CD4-positive, alpha-beta T cell treated with Interleukin-12 subunit alpha and Interleukin-12 subunit beta, for 1 hour (primary cell): ENCODE measurements at regions not wholly inside any gene's neighbourhood (a gene's known extent, or its start where the extent isn't known, plus 50 kb on each side); places are given as distances from the start of the nearest gene placed in this dataset.
"Not testable (repeated sequence)": the region's sequence is repeated elsewhere in the genome, so short reads cannot be mapped to it uniquely, and the experiment has no call there.

Experiments used
- DNase-seq: peaks from one replicate; pipeline ENCODE4 v3.0.0-alpha.2; 2020

DNA sequence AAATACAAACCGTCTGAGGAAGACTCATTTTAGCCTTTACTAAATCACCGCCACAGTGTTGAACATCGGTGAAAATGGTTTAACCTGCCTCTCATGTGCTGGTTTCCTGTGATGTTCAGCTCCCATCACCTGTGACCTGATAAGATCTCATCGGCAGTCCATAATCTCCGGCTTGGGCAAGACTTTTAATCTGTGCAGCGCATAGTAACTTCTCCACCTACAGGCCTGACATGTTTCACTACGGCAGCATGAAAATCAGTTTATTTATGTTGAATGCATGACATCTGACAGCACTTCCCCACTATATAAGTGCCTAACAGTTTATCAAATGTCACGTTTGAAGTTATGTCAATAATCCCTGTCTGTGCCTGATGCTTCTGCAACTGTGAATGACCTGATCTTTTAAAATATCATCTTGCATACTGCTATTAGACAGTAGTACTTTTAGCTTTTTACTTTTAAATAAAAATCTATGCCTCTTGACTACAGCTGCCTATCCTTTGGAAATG lies 1919.8 kb upstream of the AGA start:
- DNase-seq, result no peak

DNA sequence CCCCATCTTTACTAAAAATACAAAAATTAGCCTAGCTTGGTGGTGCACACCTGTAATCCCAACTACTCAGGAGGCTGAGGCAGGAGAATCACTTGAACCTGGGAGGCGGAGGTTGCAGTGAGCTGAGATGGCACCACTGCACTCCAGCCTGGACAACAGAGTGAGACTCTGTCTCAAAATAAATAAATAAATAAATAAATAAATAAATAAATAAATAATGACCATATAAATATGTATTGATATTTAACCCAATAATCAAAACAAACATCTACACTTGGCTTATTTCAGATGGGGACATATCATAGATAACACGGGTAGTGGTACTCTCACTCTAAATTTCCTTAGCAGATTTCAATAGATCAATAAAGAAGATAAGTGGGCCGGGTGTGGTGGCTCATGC lies 1923.7 kb upstream of the AGA start:
- DNase-seq, result not testable (repeated sequence)

DNA sequence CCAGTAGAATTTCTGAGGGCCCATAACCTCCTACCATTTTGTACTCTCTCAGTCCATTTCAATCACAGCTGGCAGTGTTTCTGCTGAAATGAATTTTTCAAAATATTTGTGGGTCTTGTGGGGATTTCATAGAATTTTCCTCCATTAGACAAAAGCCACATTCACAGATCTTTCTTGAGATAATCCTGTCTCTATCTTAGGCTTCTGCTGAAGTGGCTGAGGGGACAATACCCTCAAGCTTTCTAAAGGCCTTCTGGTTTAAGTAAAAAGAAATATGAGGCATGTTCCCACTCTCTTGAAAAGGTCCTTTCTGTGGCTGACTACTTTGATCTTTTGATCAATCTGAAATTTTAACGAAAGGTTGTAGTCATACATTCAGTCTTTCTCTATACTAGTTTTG lies 1930.0 kb upstream of the AGA start:
- no peak for DNase-seq

DNA sequence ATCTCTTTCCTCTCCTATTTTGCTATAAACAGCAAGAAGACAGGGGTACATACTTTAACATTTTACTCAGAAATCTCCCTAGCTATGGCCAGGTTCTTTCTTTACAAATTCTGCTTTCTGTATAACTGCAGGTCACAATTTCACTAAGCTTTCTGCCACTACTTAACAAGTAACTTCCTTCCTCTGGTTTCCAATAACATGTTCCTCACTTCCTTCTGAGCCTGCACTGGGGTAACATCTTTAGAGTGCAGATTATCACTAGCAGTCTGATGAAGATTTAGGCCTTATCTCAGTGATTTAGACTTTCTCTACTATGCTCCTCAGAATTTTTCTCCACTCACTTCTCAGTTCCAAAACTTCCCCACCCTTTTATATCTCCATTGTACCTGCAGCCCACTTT lies 1930.5 kb upstream of the AGA start:
- no peak for DNase-seq

DNA sequence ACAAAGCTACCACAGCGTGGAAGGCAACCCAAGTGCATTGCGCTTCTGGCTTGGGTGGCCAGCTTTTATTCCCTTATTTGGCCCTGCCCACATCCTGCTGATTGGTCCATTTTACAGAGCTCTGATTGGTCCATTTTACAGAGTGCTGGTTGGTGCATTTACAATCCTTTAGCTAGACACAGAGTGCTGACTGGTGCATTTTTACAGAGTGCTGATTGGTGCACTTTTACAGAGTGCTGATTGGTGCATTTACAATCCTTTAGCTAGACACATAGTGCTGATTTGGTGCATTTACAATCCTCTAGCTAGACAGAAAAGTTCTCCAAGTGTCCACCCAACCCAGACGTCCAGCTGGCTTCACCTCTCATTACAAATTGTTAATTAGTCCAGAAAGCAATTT lies 1936.6 kb upstream of the AGA start:
- not testable (repeated sequence) for DNase-seq

DNA sequence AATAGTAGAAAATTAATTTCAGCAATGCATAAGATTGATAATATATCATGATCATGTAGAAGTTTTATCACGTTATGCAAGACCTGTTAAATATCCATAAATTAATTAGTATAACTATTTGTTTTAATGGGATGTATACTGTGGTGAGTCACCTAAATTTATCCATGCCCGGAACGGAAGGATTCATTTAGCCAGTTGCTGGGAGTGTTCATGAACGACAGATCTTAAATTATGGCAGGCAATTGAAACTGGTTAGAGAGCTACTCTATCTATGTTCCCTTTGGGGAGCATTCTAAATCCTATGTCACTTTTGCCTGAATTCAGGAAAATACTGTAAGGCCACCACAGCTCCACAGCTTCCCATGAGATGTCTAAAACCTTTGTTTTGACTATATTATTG lies 1950.5 kb upstream of the AGA start:
- DNase-seq, result no peak

DNA sequence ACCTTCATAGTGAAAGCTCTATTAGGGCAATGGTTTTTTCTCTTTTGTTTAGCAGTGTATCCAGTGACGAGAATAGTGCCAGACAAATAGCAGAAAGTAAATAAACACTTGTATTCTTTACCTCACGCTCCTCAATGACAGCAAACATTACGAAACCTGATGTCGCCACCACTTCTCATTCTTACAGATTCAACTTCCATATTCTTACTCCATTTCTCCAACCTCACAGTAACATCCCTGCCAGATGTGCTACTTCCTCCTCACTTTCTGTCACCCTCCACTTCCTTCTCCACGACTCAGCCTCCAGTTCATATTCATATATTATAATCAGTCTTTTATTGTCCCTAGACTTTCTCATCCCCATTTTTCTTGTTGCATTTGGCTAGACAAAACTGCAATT lies 1956.2 kb upstream of the AGA start:
- DNase-seq, result no peak

DNA sequence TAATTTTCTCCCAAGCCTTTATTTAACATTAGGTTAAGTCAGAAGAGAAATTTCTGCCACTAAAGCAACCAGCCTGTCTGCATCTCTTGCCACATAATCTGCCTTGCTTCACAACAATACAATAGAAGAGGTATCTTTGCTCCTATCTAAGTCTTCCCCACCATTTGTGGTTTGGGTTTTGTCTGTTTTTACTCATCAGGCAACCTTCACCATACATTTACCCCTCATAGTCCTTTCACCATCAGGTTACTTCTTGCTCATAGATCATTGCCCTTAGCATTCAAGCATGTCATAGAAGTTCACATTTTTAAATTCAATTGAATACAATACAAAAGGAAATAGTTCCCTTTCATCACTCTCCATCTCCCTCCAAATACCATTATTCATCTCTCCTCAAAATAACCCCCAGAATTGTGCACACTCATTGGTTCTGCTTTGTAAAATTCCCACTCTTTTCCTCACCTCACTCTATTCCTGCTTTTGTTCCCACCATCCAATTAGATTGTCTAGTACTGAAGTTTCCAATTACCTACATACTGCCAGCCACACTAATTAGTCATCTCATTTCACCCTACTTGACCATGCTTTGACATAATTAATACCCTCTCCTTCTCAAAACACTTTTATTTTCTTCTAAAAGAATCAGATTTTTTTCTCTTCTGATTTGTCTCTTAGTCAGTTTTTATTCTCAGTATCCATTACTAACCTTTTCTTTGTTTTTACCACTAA lies 1957.0 kb upstream of the AGA start:
- no peak for DNase-seq

DNA sequence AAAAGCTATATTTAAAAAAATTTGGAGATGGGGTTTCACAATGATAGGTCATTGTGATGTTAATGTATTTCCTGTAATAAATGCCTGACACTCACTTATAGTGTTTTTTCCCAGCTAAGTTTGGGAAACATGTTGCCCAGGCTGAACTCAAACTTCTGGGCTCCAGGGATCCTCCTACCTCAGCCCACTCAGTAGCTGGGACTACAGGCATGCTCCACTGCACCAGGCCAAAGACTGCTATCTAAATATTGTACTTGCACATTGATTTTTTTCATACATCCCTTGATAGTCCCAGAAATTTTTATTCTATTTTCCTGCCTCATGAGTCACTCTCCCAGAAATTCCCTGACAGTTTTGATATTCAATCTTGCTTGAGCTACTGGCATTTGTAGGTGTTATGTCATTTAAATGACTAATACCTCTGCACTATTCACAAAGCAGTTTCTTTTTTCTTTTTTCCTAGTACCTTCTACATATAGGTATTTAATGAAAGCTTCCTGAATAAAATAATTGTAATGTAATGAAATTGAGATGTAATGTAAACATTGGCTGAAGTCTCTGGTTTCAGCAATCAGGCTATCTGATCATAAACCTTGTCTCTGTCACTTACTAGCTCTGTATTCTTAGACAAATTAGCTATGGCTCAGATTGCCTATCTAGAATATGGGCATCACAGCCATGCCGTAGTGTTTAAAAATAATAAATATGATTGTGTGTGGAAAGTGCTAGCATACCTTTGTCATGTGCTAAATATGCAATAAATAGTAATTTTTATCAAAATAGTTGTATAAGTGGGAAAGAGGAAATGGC lies 1973.0 kb upstream of the AGA start:
- no peak for DNase-seq

DNA sequence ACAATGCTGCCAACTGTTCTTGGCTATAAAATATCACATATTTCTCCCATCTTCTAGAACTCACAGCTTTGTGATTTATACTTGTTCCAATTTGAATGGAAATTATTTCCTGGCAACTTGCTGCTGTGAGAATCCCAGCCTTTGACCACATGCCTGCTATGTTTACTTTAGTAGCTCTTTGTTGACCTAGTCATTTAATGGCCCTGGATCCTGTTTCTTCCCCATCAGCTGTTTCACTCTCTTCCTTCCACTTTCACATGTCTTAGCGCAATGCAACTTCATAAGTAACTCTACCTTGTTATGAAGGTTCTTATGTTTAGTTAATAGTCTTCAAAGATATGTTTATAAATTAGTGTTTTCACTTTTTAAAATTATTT lies 1973.6 kb upstream of the AGA start:
- no peak for DNase-seq

DNA sequence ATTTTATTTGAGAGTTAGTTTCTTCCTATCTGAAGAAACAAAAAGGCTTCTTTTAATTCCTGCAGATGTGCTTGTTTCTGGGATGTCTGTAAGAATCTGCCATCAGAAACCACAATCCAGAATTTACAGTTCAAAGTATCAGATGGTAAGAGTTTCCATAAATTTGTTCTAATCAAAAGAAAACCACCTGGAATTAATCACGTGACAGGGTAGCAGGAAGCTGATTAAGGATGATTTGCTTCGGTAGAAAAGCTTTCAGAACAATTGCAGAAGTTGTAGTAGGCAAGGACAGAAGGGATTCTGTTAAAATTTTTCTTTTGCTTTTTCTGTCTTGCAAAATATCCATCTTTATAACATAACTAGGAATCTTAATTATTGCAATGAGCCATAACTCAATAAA lies 1975.1 kb upstream of the AGA start:
- DNase-seq, result no peak

DNA sequence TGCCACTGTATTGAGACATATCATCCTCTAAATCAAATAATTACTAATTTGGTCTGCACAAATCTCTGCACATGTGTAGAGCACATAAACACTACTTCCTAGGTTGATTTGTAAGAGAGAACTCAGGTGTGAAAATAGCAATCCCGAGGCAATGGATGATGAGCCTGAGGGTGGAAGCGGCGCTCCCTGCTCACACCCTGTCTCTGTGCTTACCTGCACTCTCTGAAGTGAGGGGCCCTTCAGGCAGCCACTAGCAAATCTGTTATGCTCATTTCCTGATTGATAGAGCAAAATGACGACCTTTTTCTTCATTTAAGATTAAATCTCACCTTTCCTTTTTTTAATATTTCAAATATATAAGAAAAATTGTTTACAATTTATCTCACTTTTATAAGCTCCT lies 1995.7 kb upstream of the AGA start:
- DNase-seq, result no peak

DNA sequence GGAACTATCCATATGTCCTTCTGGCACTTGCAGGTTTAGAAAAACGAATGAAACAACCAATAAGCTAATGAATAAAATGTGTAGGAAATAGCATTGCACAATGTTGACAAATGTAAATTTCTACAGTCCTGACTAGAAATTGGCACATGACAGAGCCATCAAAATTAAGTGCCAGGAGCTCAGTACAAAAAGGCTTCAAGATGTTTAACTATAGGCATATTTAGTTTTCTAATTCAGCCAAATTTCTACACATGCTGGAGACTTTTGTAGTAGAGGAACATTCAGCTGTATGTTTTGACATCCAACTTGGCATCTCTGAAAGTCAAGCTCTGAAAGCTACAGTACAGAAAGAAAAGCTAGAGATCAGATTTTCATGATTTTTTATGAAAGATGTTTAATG lies 1999.4 kb upstream of the AGA start:
- DNase-seq, result no peak

DNA sequence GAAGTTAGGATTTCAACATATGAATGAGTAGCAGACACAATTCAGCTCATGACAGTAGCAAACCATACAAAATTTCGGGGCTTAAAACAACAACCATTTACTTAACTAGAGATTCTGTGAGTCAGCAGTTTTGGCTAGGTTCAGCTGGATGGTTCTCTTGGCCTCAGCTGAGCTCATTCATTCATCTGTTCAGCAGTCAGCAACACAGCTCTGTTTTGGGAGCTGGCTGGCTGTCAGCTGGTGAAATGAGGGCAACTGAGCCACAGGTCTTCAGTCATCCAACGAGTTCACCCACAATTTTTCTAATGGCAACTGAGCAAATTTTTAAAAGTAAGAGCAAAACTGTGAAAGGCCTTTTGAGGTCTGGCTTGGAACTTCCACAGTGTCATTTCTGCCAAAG lies 2005.1 kb upstream of the AGA start:
- no peak for DNase-seq

DNA sequence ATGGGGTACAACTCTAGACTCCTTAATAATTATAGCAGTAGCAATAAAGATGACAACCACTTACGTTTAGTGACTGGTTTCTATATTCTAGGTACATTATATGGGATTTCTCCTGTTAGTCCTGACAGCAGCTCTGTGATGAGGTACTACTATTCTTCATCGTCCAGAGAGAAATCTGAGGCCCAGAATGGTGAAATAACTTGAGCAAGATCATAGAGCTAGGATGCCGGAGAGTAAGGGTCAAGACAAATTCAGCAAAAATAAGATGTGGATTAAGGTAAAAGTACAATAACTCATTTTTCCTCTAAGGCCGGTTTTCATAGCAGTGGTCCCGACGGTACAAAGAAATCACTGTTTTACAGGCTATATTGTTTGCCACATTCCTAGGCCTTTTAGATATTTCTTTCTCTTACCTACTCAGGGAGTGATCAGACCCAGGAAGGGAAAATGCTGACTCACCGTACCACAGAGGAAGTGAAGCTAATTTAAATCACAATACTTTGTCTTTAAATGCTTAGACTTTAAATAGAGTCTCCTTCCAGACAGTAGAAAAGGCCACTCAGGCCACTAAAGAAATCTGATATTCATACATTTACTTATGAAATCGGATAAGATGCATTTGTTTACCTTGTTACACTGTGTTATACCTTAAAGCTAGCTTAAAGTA lies 2023.0 kb upstream of the AGA start:
- DNase-seq, result no peak

DNA sequence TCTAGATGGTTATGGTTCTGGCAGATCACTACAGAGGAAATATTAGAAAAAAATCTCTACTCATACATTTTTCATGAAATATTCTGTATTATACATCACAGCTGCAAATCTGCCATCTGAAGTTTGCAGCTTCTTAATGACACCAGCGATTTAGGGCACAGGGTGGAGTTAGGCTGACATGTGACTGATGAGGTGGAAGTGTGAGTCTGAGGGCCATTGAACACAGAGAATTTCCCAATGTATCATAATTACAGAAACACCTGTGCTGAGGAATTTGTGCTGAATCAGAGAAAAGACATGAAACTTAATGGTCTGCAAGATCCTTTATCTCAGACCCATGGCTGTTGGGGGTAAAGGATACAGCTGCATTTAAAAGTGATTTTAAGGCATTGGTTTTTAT lies 2025.6 kb upstream of the AGA start:
- no peak for DNase-seq

DNA sequence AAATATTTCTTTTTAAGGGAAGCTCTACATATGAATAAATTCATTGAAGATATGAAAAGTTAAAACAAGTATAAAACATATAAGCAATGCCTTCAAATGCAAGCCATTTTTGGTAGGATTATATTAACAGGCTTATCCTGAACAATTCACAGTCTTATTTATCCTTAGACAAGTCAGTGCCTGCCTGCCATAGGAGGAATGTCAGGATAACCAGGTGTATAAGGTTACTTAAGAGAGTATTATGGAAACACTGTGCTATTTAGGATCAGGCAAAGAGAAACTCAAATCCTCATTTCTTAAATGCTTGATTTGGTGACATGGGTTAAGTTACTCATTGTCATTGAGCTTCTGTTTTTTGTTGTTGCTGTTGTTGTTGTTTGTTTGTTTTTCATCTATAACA lies 2029.9 kb upstream of the AGA start:
- no peak for DNase-seq

DNA sequence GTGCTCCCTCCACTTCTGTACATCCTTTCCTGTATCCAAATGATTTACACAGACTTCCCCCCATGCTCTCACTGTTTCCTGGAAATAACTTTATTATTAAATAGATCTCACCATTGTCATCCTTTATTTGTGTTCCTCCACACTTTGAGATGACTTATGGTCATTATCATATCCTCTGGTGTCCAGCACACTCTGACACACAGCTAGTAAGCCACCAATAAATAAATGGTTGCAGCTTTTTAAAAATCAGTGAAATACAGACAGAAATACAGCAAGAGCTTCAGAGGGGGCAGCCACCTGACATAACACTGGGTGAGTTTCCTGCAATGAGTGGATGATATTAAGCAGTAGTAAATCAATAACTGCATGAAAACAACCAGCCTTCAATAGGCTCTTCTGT lies 2036.4 kb upstream of the AGA start:
- DNase-seq, result no peak

DNA sequence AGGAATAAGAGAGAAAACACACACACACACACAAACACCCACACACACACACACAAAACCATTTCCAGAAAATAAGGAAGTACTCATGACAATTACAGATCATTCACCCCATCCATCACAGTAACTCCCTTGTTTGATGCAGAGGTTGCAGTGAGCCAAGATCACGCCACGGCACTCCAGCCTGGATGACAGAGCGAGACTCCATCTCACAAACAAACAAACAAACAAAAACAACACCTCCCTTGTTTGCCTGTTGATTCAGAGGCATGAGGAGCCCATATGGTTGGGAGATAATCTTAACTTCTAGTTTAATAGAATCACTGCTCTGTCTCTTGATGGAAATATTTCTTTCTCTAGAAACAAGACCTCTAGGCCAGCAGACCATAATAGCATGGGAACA lies 2043.5 kb upstream of the AGA start:
- no peak for DNase-seq

DNA sequence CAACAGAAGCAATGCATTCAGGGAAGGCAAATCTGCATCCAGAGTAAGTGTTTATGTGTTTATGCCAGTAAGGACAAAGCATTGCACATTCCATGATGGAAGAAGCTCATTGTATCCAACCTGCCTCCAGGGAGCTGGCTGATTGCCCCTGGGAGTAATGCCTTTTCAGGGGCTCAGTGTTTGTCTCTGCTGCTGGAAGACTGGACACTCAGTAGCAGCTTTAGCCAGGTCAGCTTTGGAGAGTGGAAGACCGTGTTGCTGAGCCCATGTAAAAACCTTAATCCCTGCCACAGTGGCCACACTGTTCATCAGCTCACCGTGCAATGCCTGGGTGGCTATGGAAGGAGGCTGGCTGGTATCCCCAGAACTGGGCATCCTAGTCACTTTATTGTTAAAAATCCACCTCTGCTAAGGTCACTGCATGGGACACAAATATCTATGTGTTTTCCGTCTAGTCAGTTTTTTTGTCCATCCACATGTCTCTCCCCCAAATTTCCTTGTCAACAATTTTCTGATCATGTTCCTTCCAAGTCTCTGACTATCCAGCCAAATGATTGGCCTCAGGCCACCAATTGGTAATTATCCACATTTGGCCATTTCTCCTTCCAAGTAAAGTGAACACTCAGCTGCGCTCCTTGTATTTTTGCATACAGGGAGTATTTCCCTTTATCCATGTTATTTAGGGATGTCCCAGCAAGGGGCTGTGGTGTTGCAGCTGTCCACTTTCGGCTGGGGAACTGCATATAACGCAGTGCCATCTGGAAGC lies 2044.5 kb upstream of the AGA start:
- DNase-seq, result no peak

DNA sequence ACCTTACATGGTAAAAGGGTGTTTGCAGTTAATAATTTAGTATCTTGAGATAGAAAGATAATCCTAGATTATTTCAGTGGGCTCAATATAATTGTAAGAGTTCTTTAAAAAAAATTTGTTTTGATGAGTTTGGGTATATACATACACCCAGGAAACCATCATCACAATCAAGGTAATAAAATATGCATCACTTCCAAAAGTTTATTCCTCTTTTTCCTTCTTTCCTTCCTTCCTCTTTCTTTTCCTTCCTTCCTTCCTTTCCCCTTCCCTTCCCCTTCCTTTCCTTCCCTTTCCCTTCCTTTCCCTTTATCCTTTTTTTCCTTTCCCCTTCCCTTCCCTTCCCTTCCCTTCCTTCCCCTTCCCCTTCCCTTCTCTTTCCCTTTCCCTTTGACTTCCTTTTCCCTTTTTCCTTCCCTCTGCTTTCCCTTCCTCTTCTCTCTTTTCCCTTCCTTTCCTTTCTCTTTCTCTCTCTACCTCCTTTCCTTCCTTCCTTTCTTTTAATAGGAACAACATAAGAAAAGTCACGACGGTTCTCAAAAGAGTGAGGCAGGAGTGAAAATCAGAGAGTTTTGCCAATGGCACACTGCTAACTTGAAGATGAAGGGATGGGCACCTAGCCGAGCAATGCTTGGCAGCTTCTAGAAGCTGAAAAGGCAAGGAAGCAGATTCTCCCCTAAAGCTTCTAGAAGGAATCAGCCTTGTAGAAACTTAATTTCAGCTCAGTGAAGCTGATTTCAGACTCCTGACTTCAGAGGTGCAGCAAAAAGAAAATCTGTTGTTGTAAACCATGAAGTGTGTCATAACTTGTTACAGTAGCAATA lies 2050.2 kb upstream of the AGA start:
- DNase-seq, result no peak

DNA sequence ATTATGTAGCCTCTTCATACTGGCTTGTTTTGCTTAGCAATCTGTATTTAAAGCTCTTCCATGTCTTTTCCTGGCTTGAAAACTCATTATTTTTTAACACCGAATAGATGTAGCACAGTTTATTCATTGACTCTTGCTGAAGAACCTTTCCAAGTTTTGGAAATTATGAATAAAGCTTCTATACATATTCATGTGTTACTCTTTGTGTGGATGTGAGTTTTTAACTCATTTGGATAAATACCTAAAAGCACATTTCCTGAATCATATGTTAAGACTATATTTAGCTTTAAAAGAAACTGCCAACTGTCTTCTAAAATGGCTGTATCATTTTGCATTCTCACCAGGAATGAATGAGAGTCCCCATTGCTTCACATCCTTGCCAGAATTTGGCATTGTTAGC lies 2061.7 kb upstream of the AGA start:
- DNase-seq, result no peak
